GM23338 (cell line): ENCODE measurements at regions not wholly inside any gene's neighbourhood (a gene's known extent, or its start where the extent isn't known, plus 50 kb on each side); places are given as distances from the start of the nearest gene placed in this dataset.
A peak's percentile ranks its signal among the peaks of the same experiment; 100 is the strongest.

Experiments used
- ATAC-seq: fragments of 200-7000 bp; cut with Tn5 transposase; 3 replicates; pipeline ENCODE4 v1.9.1; 2020
- DNase-seq: peaks from one replicate; pipeline ENCODE4 v3.0.0-alpha.2; 2015; ENCODE audit warnings: low spot score
- H2AFZ ChIP-seq: fragments of 200-600 bp; sonication (generic); 2 replicates; pipeline ENCODE4 v1.8.0; 2016; ENCODE audit warnings: antibody characterized with exemption, mild to moderate bottlenecking, moderate library complexity
- H3F3A ChIP-seq: fragments of 200-600 bp; sonication (generic); replicated peaks from 2 replicates; pipeline ENCODE4 v1.8.0; 2017; ENCODE audit warnings: antibody characterized with exemption, mixed run types, low read depth
- H3K27ac ChIP-seq: fragments of 200-600 bp; sonication (generic); 2 replicates; pipeline ENCODE4 v1.6.1; 2016; ENCODE audit warnings: low read depth
- H3K27me3 ChIP-seq: fragments of 200-600 bp; sonication (generic); 2 replicates; pipeline ENCODE4 v1.8.0; 2016; ENCODE audit warnings: mild to moderate bottlenecking, mixed run types, moderate library complexity; ENCODE audit not compliant: insufficient read depth
- H3K36me3 ChIP-seq: fragments of 200-600 bp; sonication (generic); 2 replicates; pipeline ENCODE4 v1.8.0; 2016; ENCODE audit warnings: mild to moderate bottlenecking; ENCODE audit not compliant: insufficient read depth
- H3K4me1 ChIP-seq: fragments of 200-600 bp; sonication (generic); 2 replicates; pipeline ENCODE4 v1.8.0; 2016; ENCODE audit warnings: mild to moderate bottlenecking, moderate library complexity; ENCODE audit not compliant: insufficient read depth
- H3K4me2 ChIP-seq: fragments of 200-600 bp; sonication (generic); 2 replicates; pipeline ENCODE4 v1.7.1; 2017; ENCODE audit warnings: mixed run types
- H3K4me3 ChIP-seq: fragments of 200-600 bp; sonication (generic); 2 replicates; pipeline ENCODE4 v1.6.1; 2016; ENCODE audit warnings: mixed run types
- H3K79me2 ChIP-seq: fragments of 200-600 bp; sonication (generic); replicated peaks from 2 replicates; pipeline ENCODE4 v1.8.0; 2017; ENCODE audit warnings: mild to moderate bottlenecking; ENCODE audit not compliant: insufficient read depth
- H3K9me2 ChIP-seq: fragments of 200-600 bp; sonication (generic); 2 replicates; pipeline ENCODE4 v1.8.0; 2017; ENCODE audit not compliant: insufficient read depth
- H4K20me1 ChIP-seq: fragments of 200-600 bp; sonication (generic); replicated peaks from 2 replicates; pipeline ENCODE4 v1.8.0; 2017; ENCODE audit warnings: mild to moderate bottlenecking; ENCODE audit not compliant: insufficient read depth
- H3K27ac Mint-ChIP-seq: 2 replicates; pipeline ENCODE4 v1.8.0; 2020; ENCODE audit warnings: inconsistent platforms, mild to moderate bottlenecking, moderate library complexity, mixed read lengths
- H3K27me3 Mint-ChIP-seq: 3 replicates; pipeline ENCODE4 v1.8.0; 2022; ENCODE audit warnings: low read depth, mild to moderate bottlenecking, moderate library complexity, mixed read lengths, inconsistent platforms; ENCODE audit not compliant: insufficient read depth, poor library complexity
- H3K36me3 Mint-ChIP-seq: 3 replicates; pipeline ENCODE4 v1.8.0; 2021; ENCODE audit warnings: low read depth, mild to moderate bottlenecking, inconsistent platforms, moderate library complexity, mixed read lengths
- H3K4me1 Mint-ChIP-seq: 3 replicates; pipeline ENCODE4 v1.8.0; 2020; ENCODE audit warnings: mild to moderate bottlenecking, inconsistent platforms, mixed read lengths
- H3K4me3 Mint-ChIP-seq: 3 replicates; pipeline ENCODE4 v1.8.0; 2021; ENCODE audit warnings: moderate library complexity, mild to moderate bottlenecking, inconsistent platforms, mixed read lengths
- H3K9me3 Mint-ChIP-seq: 3 replicates; pipeline ENCODE4 v1.8.0; 2020; ENCODE audit warnings: moderate library complexity, mild to moderate bottlenecking, inconsistent platforms, mixed read lengths
- CREB1 ChIP-seq: fragments of 250-450 bp; sonication (Bioruptor Pico); IDR thresholded peaks from 2 replicates; pipeline ENCODE4 v1.5.0; 2020; ENCODE audit warnings: low read depth, mild to moderate bottlenecking, moderate library complexity
- EZH2 ChIP-seq: fragments of 200-600 bp; sonication (generic); IDR thresholded peaks from one replicate; pipeline ENCODE4 v1.8.0; 2017; ENCODE audit warnings: antibody characterized with exemption, mild to moderate bottlenecking, low read depth; ENCODE audit not compliant: unreplicated experiment
- EZH2phosphoT487 ChIP-seq: fragments of 200-600 bp; sonication (generic); IDR thresholded peaks from one replicate; pipeline ENCODE4 v1.8.1; 2018; ENCODE audit warnings: antibody characterized with exemption; ENCODE audit not compliant: unreplicated experiment
- JUNB ChIP-seq: IDR thresholded peaks from one replicate; pipeline ENCODE4 v1.6.1; 2016; ENCODE audit warnings: antibody characterized with exemption; ENCODE audit not compliant: unreplicated experiment
- NANOG ChIP-seq: IDR thresholded peaks from 2 replicates; pipeline ENCODE4 v1.6.1; 2016; ENCODE audit warnings: antibody characterized with exemption, borderline replicate concordance
- POLR2AphosphoS5 ChIP-seq: IDR thresholded peaks from 2 replicates; pipeline ENCODE4 v1.6.1; 2016; ENCODE audit warnings: antibody characterized with exemption, low read depth
- STAT1 ChIP-seq: IDR thresholded peaks from one replicate; pipeline ENCODE4 v1.6.1; 2016; ENCODE audit warnings: antibody characterized with exemption; ENCODE audit not compliant: unreplicated experiment
- ZNF114 ChIP-seq: fragments of 250-450 bp; sonication (Bioruptor Pico); IDR thresholded peaks from 2 replicates; pipeline ENCODE4 v1.5.0; 2020; ENCODE audit warnings: mild to moderate bottlenecking, moderate library complexity
- ZNF331 ChIP-seq: fragments of 250-450 bp; sonication (Bioruptor Pico); IDR thresholded peaks from 2 replicates; pipeline ENCODE4 v1.5.0; 2020; ENCODE audit warnings: low read depth, mild to moderate bottlenecking, moderate library complexity
- TF ChIP-seq, protein P1 (sequence below), 2 experiments: fragments of 200-600 bp in 1 of 2; sonication (generic) in 1 of 2; conservative IDR thresholded peaks; 2 replicates each; pipeline versions ENCODE4 v1.5.1 to v1.6.1; 2016 to 2017; ENCODE audit warnings: antibody characterized with exemption in 2 of 2, low read depth in 2 of 2, mild to moderate bottlenecking in 2 of 2, moderate library complexity in 1 of 2
- TF ChIP-seq, protein P2 (sequence below): IDR thresholded peaks from one replicate; pipeline ENCODE4 v1.6.1; 2018; ENCODE audit warnings: antibody characterized with exemption; ENCODE audit not compliant: unreplicated experiment

DNA sequence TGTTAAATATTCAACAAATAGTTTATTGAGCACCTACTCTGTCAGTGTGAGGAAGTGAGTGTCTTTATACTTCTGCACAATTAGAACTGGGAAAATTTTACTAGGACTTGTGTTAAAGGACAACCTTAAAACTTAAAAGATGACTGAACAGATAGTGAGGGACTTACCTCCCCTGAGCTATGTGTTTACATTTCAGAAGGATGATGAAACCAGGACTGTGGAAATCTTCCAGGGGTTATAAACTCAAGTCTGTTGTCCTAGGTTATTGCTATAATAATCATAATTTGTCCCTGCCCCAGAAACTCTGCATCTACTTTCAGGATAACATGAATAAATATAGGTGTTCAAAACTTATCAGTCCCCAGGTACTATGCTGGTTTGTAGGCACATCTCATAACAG is 261.0 kb upstream of the MKLN1 start:
- no peak overlapping the region for H3K4me2 ChIP-seq
- Mint-ChIP-seq H3K4me3 (no peak overlapping the region), H3K27me3 (peaks cover 8% of the 10 kb centered on the region), H3K4me1 (peaks cover 24% of the 10 kb centered on the region), H3K27ac (no peak overlapping the region), H3K36me3 (peaks cover 6% of the 10 kb centered on the region; the same call in 1 of the 3 replicates), H3K9me3 (no peaks in the 10 kb centered on the region)
- H2AFZ ChIP-seq = no peak overlapping the region
- no peak for ATAC-seq
- DNase-seq = no peak
- H3K79me2 ChIP-seq = peaks cover 25% of the 10 kb centered on the region
- no peaks in the 10 kb centered on the region for H3K9me2 ChIP-seq
- H3K4me3 ChIP-seq = no peak overlapping the region
- H3K36me3 ChIP-seq = no peaks in the 10 kb centered on the region
- TF ChIP-seq JUNB (no peak), CREB1 (CRISPR knock-in tag) (no peak), EZH2 (no peak), POLR2AphosphoS5 (no peak), NANOG (no peak)
- H4K20me1 ChIP-seq = 0 out of 2 replicates have a peak, but pooled peaks cover 8% of the 10 kb centered on the region
- H3K27me3 ChIP-seq = no peaks in the 10 kb centered on the region
- H3K27ac ChIP-seq = no peak overlapping the region
- H3F3A ChIP-seq = no peaks in the 10 kb centered on the region
- peaks cover 7% of the 10 kb centered on the region for H3K4me1 ChIP-seq

DNA sequence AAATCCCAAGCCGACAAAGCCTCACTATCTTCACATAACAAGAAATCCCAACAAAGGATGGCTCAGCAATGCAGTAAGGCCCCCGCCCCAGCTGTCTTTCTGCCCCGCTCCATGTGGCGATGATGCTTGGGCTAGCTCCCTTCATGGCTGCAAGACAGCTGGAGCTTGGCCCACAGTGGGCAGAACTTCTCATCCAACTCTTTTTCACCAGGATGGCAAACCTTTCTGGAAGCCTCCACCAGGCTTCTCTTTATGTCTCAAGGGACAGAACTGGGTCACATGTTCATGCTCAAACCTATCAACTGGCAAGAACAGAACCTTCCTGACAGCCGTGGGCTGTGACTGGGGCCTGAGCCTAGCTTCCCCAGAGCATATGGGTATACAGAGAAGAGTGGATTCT is 260.5 kb upstream of the MKLN1 start:
- Histone ChIP-seq H3K4me3 (no peak overlapping the region), H3F3A (no peaks in the 10 kb centered on the region), H3K27me3 (no peaks in the 10 kb centered on the region), H3K36me3 (no peaks in the 10 kb centered on the region), H3K79me2 (peaks cover 22% of the 10 kb centered on the region), H3K9me2 (no peaks in the 10 kb centered on the region), H3K4me2 (no peak overlapping the region), H4K20me1 (0 out of 2 replicates have a peak, but pooled peaks cover 8% of the 10 kb centered on the region), H2AFZ (no peak overlapping the region), H3K4me1 (peaks cover 7% of the 10 kb centered on the region), H3K27ac (no peak overlapping the region)
- no peak overlapping the region for H3K4me3 Mint-ChIP-seq
- DNase-seq = no peak
- H3K27me3 Mint-ChIP-seq = peaks cover 8% of the 10 kb centered on the region
- no peaks in the 10 kb centered on the region for H3K9me3 Mint-ChIP-seq
- H3K27ac Mint-ChIP-seq = peak overlapping the region; percentile 26; the same call in 1 of the 2 replicates
- H3K4me1 Mint-ChIP-seq = peaks cover 24% of the 10 kb centered on the region
- H3K36me3 Mint-ChIP-seq = peaks cover 6% of the 10 kb centered on the region; the same call in 1 of the 3 replicates
- ATAC-seq = no peak; the same call in 2 of the 3 replicates
- no peak for TF ChIP-seq STAT1
- TF ChIP-seq ZNF114 (CRISPR knock-in tag) = no peak
- no peak for TF ChIP-seq ZNF331
- TF ChIP-seq JUNB = no peak
- TF ChIP-seq, protein P1, sequence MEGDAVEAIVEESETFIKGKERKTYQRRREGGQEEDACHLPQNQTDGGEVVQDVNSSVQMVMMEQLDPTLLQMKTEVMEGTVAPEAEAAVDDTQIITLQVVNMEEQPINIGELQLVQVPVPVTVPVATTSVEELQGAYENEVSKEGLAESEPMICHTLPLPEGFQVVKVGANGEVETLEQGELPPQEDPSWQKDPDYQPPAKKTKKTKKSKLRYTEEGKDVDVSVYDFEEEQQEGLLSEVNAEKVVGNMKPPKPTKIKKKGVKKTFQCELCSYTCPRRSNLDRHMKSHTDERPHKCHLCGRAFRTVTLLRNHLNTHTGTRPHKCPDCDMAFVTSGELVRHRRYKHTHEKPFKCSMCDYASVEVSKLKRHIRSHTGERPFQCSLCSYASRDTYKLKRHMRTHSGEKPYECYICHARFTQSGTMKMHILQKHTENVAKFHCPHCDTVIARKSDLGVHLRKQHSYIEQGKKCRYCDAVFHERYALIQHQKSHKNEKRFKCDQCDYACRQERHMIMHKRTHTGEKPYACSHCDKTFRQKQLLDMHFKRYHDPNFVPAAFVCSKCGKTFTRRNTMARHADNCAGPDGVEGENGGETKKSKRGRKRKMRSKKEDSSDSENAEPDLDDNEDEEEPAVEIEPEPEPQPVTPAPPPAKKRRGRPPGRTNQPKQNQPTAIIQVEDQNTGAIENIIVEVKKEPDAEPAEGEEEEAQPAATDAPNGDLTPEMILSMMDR (conservative IDR thresholded peaks at IDR 0.05; ENCODE audit: low read depth in 2 of 2) = no peak
- no peak for TF ChIP-seq EZH2phosphoT487
- TF ChIP-seq, protein P2, sequence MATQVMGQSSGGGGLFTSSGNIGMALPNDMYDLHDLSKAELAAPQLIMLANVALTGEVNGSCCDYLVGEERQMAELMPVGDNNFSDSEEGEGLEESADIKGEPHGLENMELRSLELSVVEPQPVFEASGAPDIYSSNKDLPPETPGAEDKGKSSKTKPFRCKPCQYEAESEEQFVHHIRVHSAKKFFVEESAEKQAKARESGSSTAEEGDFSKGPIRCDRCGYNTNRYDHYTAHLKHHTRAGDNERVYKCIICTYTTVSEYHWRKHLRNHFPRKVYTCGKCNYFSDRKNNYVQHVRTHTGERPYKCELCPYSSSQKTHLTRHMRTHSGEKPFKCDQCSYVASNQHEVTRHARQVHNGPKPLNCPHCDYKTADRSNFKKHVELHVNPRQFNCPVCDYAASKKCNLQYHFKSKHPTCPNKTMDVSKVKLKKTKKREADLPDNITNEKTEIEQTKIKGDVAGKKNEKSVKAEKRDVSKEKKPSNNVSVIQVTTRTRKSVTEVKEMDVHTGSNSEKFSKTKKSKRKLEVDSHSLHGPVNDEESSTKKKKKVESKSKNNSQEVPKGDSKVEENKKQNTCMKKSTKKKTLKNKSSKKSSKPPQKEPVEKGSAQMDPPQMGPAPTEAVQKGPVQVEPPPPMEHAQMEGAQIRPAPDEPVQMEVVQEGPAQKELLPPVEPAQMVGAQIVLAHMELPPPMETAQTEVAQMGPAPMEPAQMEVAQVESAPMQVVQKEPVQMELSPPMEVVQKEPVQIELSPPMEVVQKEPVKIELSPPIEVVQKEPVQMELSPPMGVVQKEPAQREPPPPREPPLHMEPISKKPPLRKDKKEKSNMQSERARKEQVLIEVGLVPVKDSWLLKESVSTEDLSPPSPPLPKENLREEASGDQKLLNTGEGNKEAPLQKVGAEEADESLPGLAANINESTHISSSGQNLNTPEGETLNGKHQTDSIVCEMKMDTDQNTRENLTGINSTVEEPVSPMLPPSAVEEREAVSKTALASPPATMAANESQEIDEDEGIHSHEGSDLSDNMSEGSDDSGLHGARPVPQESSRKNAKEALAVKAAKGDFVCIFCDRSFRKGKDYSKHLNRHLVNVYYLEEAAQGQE = no peak
- no peak for TF ChIP-seq EZH2
- TF ChIP-seq CREB1 (CRISPR knock-in tag) = no peak
